ENCODE measurements at regions not wholly inside any gene's neighbourhood (a gene's known extent, or its start where the extent isn't known, plus 50 kb on each side); places are given as distances from the start of the nearest gene placed in this dataset.
"Not testable (repeated sequence)": the region's sequence is repeated elsewhere in the genome, so short reads cannot be mapped to it uniquely, and the experiment has no call there.

- in situ Hi-C loops (cut with MboI; ENCODE audit: low pct_unique_long_range_greater_than_20kb, low sequenced_read_pairs, unreplicated experiment): no loop called here
- TF ChIP-seq CTCF (IDR thresholded peaks at IDR 0.05; ENCODE audit: extremely low read depth, insufficient read depth, missing control alignments): no peak
- DNase-seq (ENCODE audit: low spot score): no peak
Measured at GRCh38 chr14:106620368-106620767, 1094.0 kb downstream of the TMEM121 start.

GRCh38 chr14:106622200-106622745 lies 1095.9 kb downstream of the TMEM121 start:
- DNase-seq (ENCODE audit: low spot score): no peak
- in situ Hi-C loops (cut with MboI; ENCODE audit: low pct_unique_long_range_greater_than_20kb, low sequenced_read_pairs, unreplicated experiment): no loop called here
- no peak for TF ChIP-seq CTCF (IDR thresholded peaks at IDR 0.05; ENCODE audit: extremely low read depth, insufficient read depth, missing control alignments)

GRCh38 chr14:106625186-106625585 lies 1098.8 kb downstream of the TMEM121 start:
- TF ChIP-seq CTCF (IDR thresholded peaks at IDR 0.05; ENCODE audit: extremely low read depth, insufficient read depth, missing control alignments): no peak
- DNase-seq (ENCODE audit: low spot score): no peak
- in situ Hi-C loops (cut with MboI; ENCODE audit: low pct_unique_long_range_greater_than_20kb, low sequenced_read_pairs, unreplicated experiment): no loop called here

- in situ Hi-C loops (cut with MboI; ENCODE audit: low pct_unique_long_range_greater_than_20kb, low sequenced_read_pairs, unreplicated experiment); DNase-seq (ENCODE audit: low spot score): not testable (repeated sequence)
Measured at GRCh38 chr14:106626469-106626868, 1100.1 kb downstream of the TMEM121 start.

GRCh38 chr14:106626942-106627588 lies 1100.7 kb downstream of the TMEM121 start:
- in situ Hi-C loops (cut with MboI; ENCODE audit: low pct_unique_long_range_greater_than_20kb, low sequenced_read_pairs, unreplicated experiment): not testable (repeated sequence)
- TF ChIP-seq CTCF (IDR thresholded peaks at IDR 0.05; ENCODE audit: extremely low read depth, insufficient read depth, missing control alignments): peak; percentile 82
- DNase-seq (ENCODE audit: low spot score): peak; percentile 42

- in situ Hi-C loops (cut with MboI; ENCODE audit: low pct_unique_long_range_greater_than_20kb, low sequenced_read_pairs, unreplicated experiment): no loop called here
Measured at GRCh38 chr14:106631879-106632278, 1105.5 kb downstream of the TMEM121 start.

More at GRCh38 chr14:106631879-106632278, 1105.5 kb downstream of the TMEM121 start:
- no peak for TF ChIP-seq CTCF (IDR thresholded peaks at IDR 0.05; ENCODE audit: extremely low read depth, insufficient read depth, missing control alignments)
- no peak for DNase-seq (ENCODE audit: low spot score)
